ENCODE measurements at regions not wholly inside any gene's neighbourhood (a gene's known extent, or its start where the extent isn't known, plus 50 kb on each side); places are given as distances from the start of the nearest gene placed in this dataset.

- TF ChIP-seq CTCF (IDR thresholded peaks at IDR 0.05) (no peak), SIN3A (IDR thresholded peaks at IDR 0.05; ENCODE audit: borderline replicate concordance, insufficient read depth, low read depth, low read length) (no peak), POLR2AphosphoS5 (IDR thresholded peaks at IDR 0.05; ENCODE audit: low read depth, low read length) (no peak), REST (IDR thresholded peaks at IDR 0.05; ENCODE audit: insufficient read depth in 1 of 2, low read depth in 2 of 2, low read length in 1 of 2) (no peak)
These were observed 122.2 kb downstream of the NCOR2 start for GRCh38 chr12:124445121-124445718.

Data from Panc1 (cell line).